ENCODE measurements at regions not wholly inside any gene's neighbourhood (a gene's known extent, or its start where the extent isn't known, plus 50 kb on each side); places are given as distances from the start of the nearest gene placed in this dataset.

GRCh38 chr10:64209561-64209960, 688.4 kb downstream of the REEP3 start:
- no peak for TF ChIP-seq SUZ12 (IDR thresholded peaks at IDR 0.05; ENCODE audit: extremely low read depth, insufficient read depth, insufficient read length)
- TF ChIP-seq YY1 (IDR thresholded peaks at IDR 0.05; ENCODE audit: insufficient read depth, insufficient read length) = no peak
- TF ChIP-seq ZNF274 (IDR thresholded peaks at IDR 0.05; ENCODE audit: low read depth, low read length) = no peak
- Histone ChIP-seq H3K27me3 (ENCODE audit: insufficient read depth, insufficient read length) (no peaks in the 10 kb centered on the region), H3K9me3 (ENCODE audit: insufficient read depth, low read length) (peaks cover 21% of the 10 kb centered on the region), H3K9ac (ENCODE audit: insufficient read length, low read depth) (no peak overlapping the region), H3K4me1 (ENCODE audit: insufficient read depth, insufficient read length) (no peaks in the 10 kb centered on the region), H3K36me3 (ENCODE audit: insufficient read depth, insufficient read length, low read length) (no peaks in the 10 kb centered on the region), H3K4me3 (ENCODE audit: insufficient read length, low read depth) (no peak overlapping the region)
- DNase-seq (ENCODE audit: low read depth, low spot score) = no peak

- no peak for TF ChIP-seq SUZ12 (IDR thresholded peaks at IDR 0.05; ENCODE audit: extremely low read depth, insufficient read depth, insufficient read length)
- no peak for TF ChIP-seq YY1 (IDR thresholded peaks at IDR 0.05; ENCODE audit: insufficient read depth, insufficient read length)
- TF ChIP-seq ZNF274 (IDR thresholded peaks at IDR 0.05; ENCODE audit: low read depth, low read length) = no peak
- H3K9ac ChIP-seq (ENCODE audit: insufficient read length, low read depth) = no peak overlapping the region
- H3K9me3 ChIP-seq (ENCODE audit: insufficient read depth, low read length) = peaks cover 21% of the 10 kb centered on the region
- H3K4me1 ChIP-seq (ENCODE audit: insufficient read depth, insufficient read length) = no peaks in the 10 kb centered on the region
- no peaks in the 10 kb centered on the region for H3K36me3 ChIP-seq (ENCODE audit: insufficient read depth, insufficient read length, low read length)
- no peak for DNase-seq (ENCODE audit: low read depth, low spot score)
- no peak overlapping the region for H3K4me3 ChIP-seq (ENCODE audit: insufficient read length, low read depth)
- H3K27me3 ChIP-seq (ENCODE audit: insufficient read depth, insufficient read length) = no peaks in the 10 kb centered on the region
Measured at GRCh38 chr10:64210211-64210610, 689.0 kb downstream of the REEP3 start.

- Histone ChIP-seq H3K4me1 (ENCODE audit: insufficient read depth, insufficient read length) (no peaks in the 10 kb centered on the region), H3K4me3 (ENCODE audit: insufficient read length, low read depth) (no peak overlapping the region)
- no peak for TF ChIP-seq YY1 (IDR thresholded peaks at IDR 0.05; ENCODE audit: insufficient read depth, insufficient read length)
- TF ChIP-seq SUZ12 (IDR thresholded peaks at IDR 0.05; ENCODE audit: extremely low read depth, insufficient read depth, insufficient read length) = no peak
- TF ChIP-seq ZNF274 (IDR thresholded peaks at IDR 0.05; ENCODE audit: low read depth, low read length) = no peak
Measured at GRCh38 chr10:64211466-64211865, 690.3 kb downstream of the REEP3 start.

GRCh38 chr10:64215088-64215487, 693.9 kb downstream of the REEP3 start:
- no peak for DNase-seq (ENCODE audit: low read depth, low spot score)
- no peak overlapping the region for H3K4me3 ChIP-seq (ENCODE audit: insufficient read length, low read depth)
- no peaks in the 10 kb centered on the region for H3K27me3 ChIP-seq (ENCODE audit: insufficient read depth, insufficient read length)
- peaks cover 13% of the 10 kb centered on the region for H3K9me3 ChIP-seq (ENCODE audit: insufficient read depth, low read length)
- H3K4me1 ChIP-seq (ENCODE audit: insufficient read depth, insufficient read length) = no peaks in the 10 kb centered on the region
- TF ChIP-seq ZNF274 (IDR thresholded peaks at IDR 0.05; ENCODE audit: low read depth, low read length) = no peak
- TF ChIP-seq SUZ12 (IDR thresholded peaks at IDR 0.05; ENCODE audit: extremely low read depth, insufficient read depth, insufficient read length) = no peak
- TF ChIP-seq YY1 (IDR thresholded peaks at IDR 0.05; ENCODE audit: insufficient read depth, insufficient read length) = no peak
- H3K36me3 ChIP-seq (ENCODE audit: insufficient read depth, insufficient read length, low read length) = no peaks in the 10 kb centered on the region
- no peak overlapping the region for H3K9ac ChIP-seq (ENCODE audit: insufficient read length, low read depth)

More at GRCh38 chr10:64211466-64211865, 690.3 kb downstream of the REEP3 start:
- Histone ChIP-seq H3K36me3 (ENCODE audit: insufficient read depth, insufficient read length, low read length) (no peaks in the 10 kb centered on the region), H3K27me3 (ENCODE audit: insufficient read depth, insufficient read length) (no peaks in the 10 kb centered on the region), H3K9ac (ENCODE audit: insufficient read length, low read depth) (no peak overlapping the region), H3K9me3 (ENCODE audit: insufficient read depth, low read length) (peaks cover 21% of the 10 kb centered on the region)
- no peak for DNase-seq (ENCODE audit: low read depth, low spot score)

- DNase-seq (ENCODE audit: low read depth, low spot score) = no peak
- Histone ChIP-seq H3K4me1 (ENCODE audit: insufficient read depth, insufficient read length) (no peaks in the 10 kb centered on the region), H3K4me3 (ENCODE audit: insufficient read length, low read depth) (no peak overlapping the region), H3K36me3 (ENCODE audit: insufficient read depth, insufficient read length, low read length) (no peaks in the 10 kb centered on the region), H3K9ac (ENCODE audit: insufficient read length, low read depth) (no peak overlapping the region), H3K9me3 (ENCODE audit: insufficient read depth, low read length) (no peaks in the 10 kb centered on the region; the same call in none of the 2 replicates), H3K27me3 (ENCODE audit: insufficient read depth, insufficient read length) (no peaks in the 10 kb centered on the region)
- TF ChIP-seq YY1 (IDR thresholded peaks at IDR 0.05; ENCODE audit: insufficient read depth, insufficient read length) (no peak), SUZ12 (IDR thresholded peaks at IDR 0.05; ENCODE audit: extremely low read depth, insufficient read depth, insufficient read length) (no peak), ZNF274 (IDR thresholded peaks at IDR 0.05; ENCODE audit: low read depth, low read length) (no peak)
Measured at GRCh38 chr10:64219271-64220025, 698.2 kb downstream of the REEP3 start.

- Histone ChIP-seq H3K4me1 (ENCODE audit: insufficient read depth, insufficient read length) (no peaks in the 10 kb centered on the region), H3K9me3 (ENCODE audit: insufficient read depth, low read length) (no peaks in the 10 kb centered on the region), H3K9ac (ENCODE audit: insufficient read length, low read depth) (no peak overlapping the region), H3K4me3 (ENCODE audit: insufficient read length, low read depth) (no peak overlapping the region), H3K36me3 (ENCODE audit: insufficient read depth, insufficient read length, low read length) (no peaks in the 10 kb centered on the region), H3K27me3 (ENCODE audit: insufficient read depth, insufficient read length) (no peaks in the 10 kb centered on the region)
- no peak for DNase-seq (ENCODE audit: low read depth, low spot score)
- TF ChIP-seq YY1 (IDR thresholded peaks at IDR 0.05; ENCODE audit: insufficient read depth, insufficient read length) (no peak), SUZ12 (IDR thresholded peaks at IDR 0.05; ENCODE audit: extremely low read depth, insufficient read depth, insufficient read length) (no peak), ZNF274 (IDR thresholded peaks at IDR 0.05; ENCODE audit: low read depth, low read length) (no peak)
Measured at GRCh38 chr10:64234489-64234888, 713.3 kb downstream of the REEP3 start.

- DNase-seq (ENCODE audit: low read depth, low spot score) = no peak
- no peak for TF ChIP-seq ZNF274 (IDR thresholded peaks at IDR 0.05; ENCODE audit: low read depth, low read length)
- TF ChIP-seq SUZ12 (IDR thresholded peaks at IDR 0.05; ENCODE audit: extremely low read depth, insufficient read depth, insufficient read length) = no peak
- no peak for TF ChIP-seq YY1 (IDR thresholded peaks at IDR 0.05; ENCODE audit: insufficient read depth, insufficient read length)
- no peaks in the 10 kb centered on the region for H3K36me3 ChIP-seq (ENCODE audit: insufficient read depth, insufficient read length, low read length)
Measured at GRCh38 chr10:64257704-64258103, 736.5 kb downstream of the REEP3 start.

More at GRCh38 chr10:64257704-64258103, 736.5 kb downstream of the REEP3 start:
- Histone ChIP-seq H3K9ac (ENCODE audit: insufficient read length, low read depth) (no peak overlapping the region), H3K9me3 (ENCODE audit: insufficient read depth, low read length) (no peaks in the 10 kb centered on the region), H3K4me3 (ENCODE audit: insufficient read length, low read depth) (no peak overlapping the region), H3K4me1 (ENCODE audit: insufficient read depth, insufficient read length) (no peaks in the 10 kb centered on the region), H3K27me3 (ENCODE audit: insufficient read depth, insufficient read length) (no peaks in the 10 kb centered on the region)

Data from NT2/D1 (cell line).